IPS-18a (cell line): ENCODE measurements at regions not wholly inside any gene's neighbourhood (a gene's known extent, or its start where the extent isn't known, plus 50 kb on each side); places are given as distances from the start of the nearest gene placed in this dataset.

Experiments
- H3K27ac ChIP-seq: one replicate; pipeline ENCODE4 v1.5.1; 2013; ENCODE audit warnings: low read length
- H3K27me3 ChIP-seq: one replicate; pipeline ENCODE4 v1.6.1; 2013; ENCODE audit warnings: mild to moderate bottlenecking, low read length; ENCODE audit not compliant: control insufficient read depth, insufficient read depth
- H3K36me3 ChIP-seq: one replicate; pipeline ENCODE4 v1.6.1; 2013; ENCODE audit warnings: low read depth, low read length; ENCODE audit not compliant: control insufficient read depth
- H3K4me1 ChIP-seq: one replicate; pipeline ENCODE4 v1.6.1; 2013; ENCODE audit warnings: low read depth, low read length; ENCODE audit not compliant: control insufficient read depth
- H3K4me3 ChIP-seq: one replicate; pipeline ENCODE4 v1.5.1; 2013; ENCODE audit warnings: low read length
- H3K9ac ChIP-seq: one replicate; pipeline ENCODE4 v1.6.1; 2013; ENCODE audit warnings: mild to moderate bottlenecking, low read length, moderate library complexity
- H3K9me3 ChIP-seq: one replicate; pipeline ENCODE4 v1.6.1; 2013; ENCODE audit warnings: low read depth, low read length; ENCODE audit not compliant: control insufficient read depth

GRCh38 chr10:2284071-2284470, 546.7 kb upstream of the ADARB2 start:
- peaks cover 30% of the 10 kb centered on the region for H3K4me1 ChIP-seq
- no peak overlapping the region for H3K4me3 ChIP-seq
- H3K27me3 ChIP-seq, result no peaks in the 10 kb centered on the region
- H3K27ac ChIP-seq, result no peak overlapping the region
- H3K9ac ChIP-seq, result no peak overlapping the region
- H3K36me3 ChIP-seq, result no peaks in the 10 kb centered on the region
- no peaks in the 10 kb centered on the region for H3K9me3 ChIP-seq

- no peak overlapping the region for H3K4me3 ChIP-seq
Observed at GRCh38 chr10:2282202-2282601, 544.9 kb upstream of the ADARB2 start.

DNA sequence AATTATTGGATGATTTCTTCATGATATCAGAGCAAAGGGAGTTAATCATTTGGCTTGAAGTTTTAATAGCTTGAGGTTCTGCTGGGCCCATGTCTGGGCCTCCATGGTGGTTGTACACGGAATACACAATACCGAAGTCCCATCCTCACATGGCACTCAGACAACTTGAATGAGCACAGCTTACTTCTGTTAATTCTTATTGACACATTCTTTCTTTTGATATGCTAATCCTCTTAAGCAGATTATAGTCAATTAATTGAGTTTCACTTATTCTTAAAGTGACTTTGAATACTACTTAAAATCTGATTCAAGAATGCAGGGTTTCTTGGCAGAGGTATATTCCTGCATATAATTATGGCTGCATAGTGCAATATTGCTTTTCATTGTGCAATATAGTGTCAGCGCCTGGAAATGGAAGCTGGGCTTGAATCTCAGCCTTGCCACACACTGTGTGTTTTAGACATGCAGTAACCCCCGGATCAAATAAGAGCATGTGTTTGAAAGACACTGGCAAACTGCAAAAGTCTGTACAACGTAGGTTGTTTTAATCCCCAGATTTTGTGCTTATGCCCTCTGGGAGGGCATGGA, 543.5 kb upstream of the ADARB2 start:
- Histone ChIP-seq H3K4me1 (peaks cover 30% of the 10 kb centered on the region), H3K36me3 (no peaks in the 10 kb centered on the region), H3K27ac (no peak overlapping the region), H3K9ac (no peak overlapping the region), H3K9me3 (no peaks in the 10 kb centered on the region), H3K27me3 (no peaks in the 10 kb centered on the region), H3K4me3 (no peak overlapping the region)

More at GRCh38 chr10:2282202-2282601, 544.9 kb upstream of the ADARB2 start:
- Histone ChIP-seq H3K9ac (no peak overlapping the region), H3K27ac (no peak overlapping the region), H3K27me3 (no peaks in the 10 kb centered on the region), H3K4me1 (peaks cover 30% of the 10 kb centered on the region), H3K9me3 (no peaks in the 10 kb centered on the region), H3K36me3 (no peaks in the 10 kb centered on the region)

GRCh38 chr10:2279711-2280110, 542.4 kb upstream of the ADARB2 start:
- Histone ChIP-seq H3K36me3 (no peaks in the 10 kb centered on the region), H3K4me3 (no peak overlapping the region), H3K9me3 (no peaks in the 10 kb centered on the region), H3K4me1 (peaks cover 30% of the 10 kb centered on the region), H3K9ac (no peak overlapping the region), H3K27ac (no peak overlapping the region), H3K27me3 (no peaks in the 10 kb centered on the region)

DNA sequence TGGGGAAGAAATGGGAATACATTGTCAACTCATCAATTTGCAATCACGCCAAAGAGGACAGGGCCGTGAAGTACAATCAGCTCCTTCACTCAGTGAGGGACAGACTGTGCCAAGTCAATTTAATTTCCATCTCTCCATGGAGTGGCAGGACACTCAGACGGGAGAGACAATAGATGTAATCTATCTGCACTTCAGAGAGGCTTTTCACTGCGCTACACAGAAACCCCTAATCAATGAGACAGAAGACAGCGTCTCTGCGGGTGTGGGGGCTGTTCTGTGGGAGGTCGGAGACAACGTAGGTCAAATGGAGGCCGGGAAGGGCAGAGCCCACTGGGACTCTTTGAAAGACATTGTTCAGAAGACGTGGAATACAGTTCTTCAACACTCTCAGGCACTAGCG, 541.0 kb upstream of the ADARB2 start:
- no peak overlapping the region for H3K9ac ChIP-seq
- no peaks in the 10 kb centered on the region for H3K27me3 ChIP-seq
- no peak overlapping the region for H3K27ac ChIP-seq
- no peak overlapping the region for H3K4me3 ChIP-seq
- peaks cover 8% of the 10 kb centered on the region for H3K9me3 ChIP-seq
- H3K36me3 ChIP-seq, result no peaks in the 10 kb centered on the region
- H3K4me1 ChIP-seq, result peaks cover 30% of the 10 kb centered on the region

DNA sequence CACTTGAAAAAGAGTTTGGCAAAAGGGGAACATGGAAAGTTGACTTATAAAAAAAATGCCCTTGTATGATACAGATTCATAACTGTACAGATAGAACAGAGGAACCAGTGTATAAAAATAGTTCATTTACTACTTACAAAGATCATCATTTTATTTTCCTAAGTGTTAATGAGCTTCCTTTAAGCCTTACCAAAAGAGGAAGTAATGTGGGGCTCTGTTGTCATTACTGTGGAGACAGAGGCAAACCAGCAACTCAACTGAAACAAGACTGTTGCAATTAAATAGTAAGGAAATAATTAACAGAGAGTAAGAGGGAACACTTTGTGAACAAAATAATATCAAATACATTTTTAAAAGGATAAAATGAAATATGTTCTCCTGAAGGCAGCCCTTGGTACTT, 526.2 kb upstream of the ADARB2 start:
- no peaks in the 10 kb centered on the region for H3K27me3 ChIP-seq
- no peaks in the 10 kb centered on the region for H3K36me3 ChIP-seq
- no peak overlapping the region for H3K9ac ChIP-seq
- H3K9me3 ChIP-seq, result no peaks in the 10 kb centered on the region
- no peaks in the 10 kb centered on the region for H3K4me1 ChIP-seq
- no peak overlapping the region for H3K4me3 ChIP-seq
- H3K27ac ChIP-seq, result no peak overlapping the region

DNA sequence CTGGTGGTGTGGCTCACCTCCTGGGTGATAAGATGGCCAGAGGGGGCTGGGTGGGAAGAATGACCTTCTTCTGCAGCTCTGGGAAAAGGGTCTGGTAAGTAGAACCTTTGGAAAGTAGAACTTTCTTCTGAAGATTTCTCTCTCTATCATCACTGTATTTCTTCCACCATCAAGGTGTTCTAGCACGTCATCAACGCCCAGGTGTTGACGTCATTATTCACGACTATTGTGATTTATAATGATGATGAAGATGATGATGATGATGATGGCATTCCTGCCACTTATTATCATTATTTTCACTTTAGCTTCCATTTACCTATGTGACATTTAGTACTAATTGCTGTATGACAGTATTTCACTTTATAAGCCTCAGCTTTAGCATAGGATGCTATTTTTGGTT, 525.6 kb upstream of the ADARB2 start:
- no peak overlapping the region for H3K27ac ChIP-seq
- H3K27me3 ChIP-seq, result no peaks in the 10 kb centered on the region
- H3K36me3 ChIP-seq, result no peaks in the 10 kb centered on the region
- no peak overlapping the region for H3K4me3 ChIP-seq
- no peak overlapping the region for H3K9ac ChIP-seq
- H3K4me1 ChIP-seq, result no peaks in the 10 kb centered on the region
- no peaks in the 10 kb centered on the region for H3K9me3 ChIP-seq

DNA sequence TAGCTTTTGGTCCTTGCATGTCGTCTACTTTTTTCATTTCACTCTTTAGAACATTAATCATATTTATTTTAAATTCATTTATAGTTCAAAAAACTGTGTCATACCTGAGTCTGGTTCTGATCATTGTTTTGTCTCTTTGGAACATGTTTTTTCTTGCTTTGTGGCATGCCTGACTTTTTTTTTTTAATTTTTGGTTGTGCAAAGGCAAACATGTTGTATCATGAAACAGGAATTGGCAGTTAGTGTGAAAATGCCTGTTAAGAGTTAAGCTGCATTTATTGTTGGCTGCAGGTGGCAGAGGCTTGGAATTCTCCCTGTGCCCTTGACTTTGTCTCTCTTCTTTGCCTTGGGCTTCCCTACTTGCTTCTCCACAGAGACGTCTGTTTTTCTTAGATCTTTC, 525.0 kb upstream of the ADARB2 start:
- H3K4me1 ChIP-seq, result no peaks in the 10 kb centered on the region
- H3K9me3 ChIP-seq, result no peaks in the 10 kb centered on the region
- no peak overlapping the region for H3K4me3 ChIP-seq
- no peaks in the 10 kb centered on the region for H3K36me3 ChIP-seq
- H3K27me3 ChIP-seq, result no peaks in the 10 kb centered on the region
- H3K27ac ChIP-seq, result no peak overlapping the region
- H3K9ac ChIP-seq, result no peak overlapping the region

DNA sequence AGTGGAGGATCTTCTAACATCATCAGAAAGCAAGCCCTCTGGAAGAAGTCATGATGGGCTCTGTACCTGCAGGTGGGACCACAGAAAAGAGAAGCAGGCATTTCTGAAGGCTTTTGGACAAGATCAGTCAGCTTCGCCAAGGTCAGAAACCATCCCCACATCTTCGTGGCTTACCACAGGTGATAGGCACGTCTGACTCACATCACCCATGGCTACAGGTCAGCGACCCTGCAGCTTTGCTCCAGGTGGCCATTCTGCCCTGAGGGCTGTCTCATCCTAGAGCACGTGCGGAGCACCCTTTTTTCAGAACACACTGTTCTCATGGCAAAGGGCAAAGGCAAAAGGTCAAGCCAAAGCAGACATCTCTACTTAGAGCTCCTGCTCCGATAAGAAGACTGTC, 518.9 kb upstream of the ADARB2 start:
- no peak overlapping the region for H3K9ac ChIP-seq
- no peaks in the 10 kb centered on the region for H3K4me1 ChIP-seq
- H3K27ac ChIP-seq, result no peak overlapping the region
- H3K4me3 ChIP-seq, result no peak overlapping the region
- no peaks in the 10 kb centered on the region for H3K36me3 ChIP-seq
- H3K27me3 ChIP-seq, result no peaks in the 10 kb centered on the region
- H3K9me3 ChIP-seq, result no peaks in the 10 kb centered on the region

DNA sequence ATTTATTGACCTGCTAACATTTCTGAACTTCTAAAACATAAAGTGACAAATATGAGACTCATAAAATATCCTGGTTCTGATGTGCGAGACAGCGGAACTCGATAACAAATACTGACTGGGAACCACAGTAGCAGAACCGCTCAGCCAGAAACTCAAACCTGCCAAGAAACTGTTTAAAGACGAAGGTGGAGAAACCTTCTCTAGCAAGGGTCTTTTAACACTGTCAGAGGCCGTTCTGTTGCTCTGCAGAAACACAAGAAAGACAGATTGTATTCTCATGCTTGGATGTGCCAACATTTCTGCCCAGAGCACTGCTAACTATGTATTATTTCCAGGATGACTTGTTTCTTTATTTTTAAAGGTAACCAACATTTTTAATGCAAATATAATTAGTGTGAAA, 514.8 kb upstream of the ADARB2 start:
- Histone ChIP-seq H3K9ac (no peak overlapping the region), H3K9me3 (no peaks in the 10 kb centered on the region), H3K27me3 (no peaks in the 10 kb centered on the region), H3K4me3 (no peak overlapping the region), H3K36me3 (no peaks in the 10 kb centered on the region), H3K4me1 (no peaks in the 10 kb centered on the region), H3K27ac (no peak overlapping the region)

DNA sequence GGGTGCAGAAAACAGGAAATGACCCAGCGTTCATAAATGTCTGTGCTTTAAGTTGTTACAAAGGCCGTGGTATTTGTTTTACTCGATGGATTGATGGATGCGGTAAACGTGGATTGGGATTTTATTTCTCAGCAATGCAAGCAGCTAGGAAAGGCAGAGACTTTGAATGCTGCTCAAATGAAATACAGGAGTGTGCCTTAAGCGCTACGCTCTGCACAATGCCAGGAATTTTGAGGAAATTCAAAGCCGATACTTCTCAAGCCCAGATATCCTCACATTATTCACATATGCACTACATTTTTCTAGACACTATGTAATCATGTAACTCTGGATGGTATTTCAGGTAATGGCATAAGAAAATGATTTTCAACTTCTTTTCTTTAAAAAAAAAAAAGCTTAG, 514.3 kb upstream of the ADARB2 start:
- no peak overlapping the region for H3K9ac ChIP-seq
- H3K36me3 ChIP-seq, result no peaks in the 10 kb centered on the region
- H3K27ac ChIP-seq, result no peak overlapping the region
- no peaks in the 10 kb centered on the region for H3K27me3 ChIP-seq
- no peaks in the 10 kb centered on the region for H3K9me3 ChIP-seq
- no peaks in the 10 kb centered on the region for H3K4me1 ChIP-seq
- no peak overlapping the region for H3K4me3 ChIP-seq

DNA sequence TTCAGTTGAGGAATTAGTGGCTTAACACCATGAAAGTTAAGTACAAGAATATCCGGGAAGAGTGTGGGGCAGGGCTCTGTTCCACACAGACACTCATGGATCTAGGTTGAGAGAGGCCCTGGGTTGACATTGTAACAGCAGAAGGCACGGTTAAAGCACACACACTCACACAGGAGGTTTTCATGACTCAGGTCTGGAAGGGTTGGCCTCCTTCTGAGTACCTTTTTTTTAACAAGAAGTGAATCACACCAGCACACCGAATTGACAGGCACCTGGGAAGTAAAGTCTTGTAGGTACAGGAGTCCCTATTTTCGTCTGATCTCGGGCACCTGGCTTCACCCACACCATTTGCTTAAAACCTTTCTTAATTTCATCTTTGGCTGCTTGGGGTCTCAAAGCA, 509.4 kb upstream of the ADARB2 start:
- Histone ChIP-seq H3K4me1 (no peaks in the 10 kb centered on the region), H3K27me3 (no peaks in the 10 kb centered on the region), H3K36me3 (no peaks in the 10 kb centered on the region), H3K9me3 (no peaks in the 10 kb centered on the region), H3K27ac (no peak overlapping the region), H3K9ac (no peak overlapping the region), H3K4me3 (no peak overlapping the region)
